Muscle layer of colon (tissue), 2 donors: ENCODE measurements at regions not wholly inside any gene's neighbourhood (a gene's known extent, or its start where the extent isn't known, plus 50 kb on each side); places are given as distances from the start of the nearest gene placed in this dataset.

Experiments
- H3K27ac ChIP-seq: one replicate; pipeline ENCODE4 v1.7.0; 2013; ENCODE audit warnings: low read depth, mild to moderate bottlenecking, low read length, moderate library complexity
- H3K27me3 ChIP-seq, 2 donors: one replicate each; pipeline ENCODE4 v1.7.0; 2013; ENCODE audit warnings: low read length in 2 of 2, mild to moderate bottlenecking in 2 of 2; ENCODE audit not compliant: insufficient read depth in 2 of 2, control insufficient read depth in 1 of 2
- H3K36me3 ChIP-seq: one replicate; pipeline ENCODE4 v1.7.0; 2013; ENCODE audit warnings: mild to moderate bottlenecking, low read length; ENCODE audit not compliant: insufficient read depth
- H3K4me1 ChIP-seq: one replicate; pipeline ENCODE4 v1.7.0; 2013; ENCODE audit warnings: mild to moderate bottlenecking, low read length; ENCODE audit not compliant: insufficient read depth
- H3K4me3 ChIP-seq, 2 donors: one replicate each; pipeline ENCODE4 v1.7.0; 2013; ENCODE audit warnings: low read length in 2 of 2, low read depth in 1 of 2, mild to moderate bottlenecking in 1 of 2, moderate library complexity in 1 of 2
- H3K9ac ChIP-seq: one replicate; pipeline ENCODE4 v1.7.0; 2013; ENCODE audit warnings: low read length
- H3K9me3 ChIP-seq: one replicate; pipeline ENCODE4 v1.7.0; 2013; ENCODE audit warnings: mild to moderate bottlenecking, low read length
- donor health status: abdominal sarcoma.
- donor health status: Adenocarcinoma of cecum.

- no peak overlapping the region for H3K9ac ChIP-seq
Measured at GRCh38 chr5:111937094-111937493, 180.1 kb upstream of the NREP start.

GRCh38 chr5:111935835-111936234, 178.8 kb upstream of the NREP start:
- H3K4me3 ChIP-seq, result no peak overlapping the region

More at GRCh38 chr5:111937094-111937493, 180.1 kb upstream of the NREP start:
- no peaks in the 10 kb centered on the region for H3K27me3 ChIP-seq
- no peak overlapping the region for H3K27ac ChIP-seq
- H3K4me1 ChIP-seq, result peaks cover 10% of the 10 kb centered on the region
- H3K9me3 ChIP-seq, result no peaks in the 10 kb centered on the region
- H3K36me3 ChIP-seq, result no peaks in the 10 kb centered on the region
- H3K4me3 ChIP-seq, result no peak overlapping the region

GRCh38 chr5:111935009-111935408, 178.0 kb upstream of the NREP start:
- no peaks in the 10 kb centered on the region for H3K36me3 ChIP-seq
- peaks cover 16% of the 10 kb centered on the region for H3K4me1 ChIP-seq
- H3K27me3 ChIP-seq, result no peaks in the 10 kb centered on the region
- no peak overlapping the region for H3K4me3 ChIP-seq
- no peak overlapping the region for H3K27ac ChIP-seq
- H3K9me3 ChIP-seq, result no peaks in the 10 kb centered on the region
- no peak overlapping the region for H3K9ac ChIP-seq

More at GRCh38 chr5:111935835-111936234, 178.8 kb upstream of the NREP start:
- H3K9me3 ChIP-seq, result no peaks in the 10 kb centered on the region
- H3K4me1 ChIP-seq, result peaks cover 10% of the 10 kb centered on the region
- H3K36me3 ChIP-seq, result no peaks in the 10 kb centered on the region
- H3K27me3 ChIP-seq, result no peaks in the 10 kb centered on the region
- no peak overlapping the region for H3K27ac ChIP-seq
- H3K9ac ChIP-seq, result no peak overlapping the region

GRCh38 chr5:111934511-111934910, 177.5 kb upstream of the NREP start:
- no peak overlapping the region for H3K9ac ChIP-seq
- no peaks in the 10 kb centered on the region for H3K36me3 ChIP-seq
- H3K27me3 ChIP-seq, result no peaks in the 10 kb centered on the region
- no peaks in the 10 kb centered on the region for H3K9me3 ChIP-seq
- no peak overlapping the region for H3K27ac ChIP-seq
- no peak overlapping the region for H3K4me3 ChIP-seq
- H3K4me1 ChIP-seq, result peaks cover 16% of the 10 kb centered on the region

GRCh38 chr5:111933086-111933485, 176.1 kb upstream of the NREP start:
- Histone ChIP-seq H3K9ac (no peak overlapping the region), H3K4me1 (peaks cover 16% of the 10 kb centered on the region), H3K9me3 (no peaks in the 10 kb centered on the region), H3K27ac (no peak overlapping the region), H3K36me3 (no peaks in the 10 kb centered on the region), H3K4me3 (no peak overlapping the region), H3K27me3 (no peaks in the 10 kb centered on the region)

- H3K36me3 ChIP-seq, result no peaks in the 10 kb centered on the region
- peaks cover 16% of the 10 kb centered on the region for H3K4me1 ChIP-seq
Measured at GRCh38 chr5:111932628-111933027, 175.6 kb upstream of the NREP start.

GRCh38 chr5:111932199-111932598, 175.2 kb upstream of the NREP start:
- H3K4me3 ChIP-seq, result no peak overlapping the region
- H3K36me3 ChIP-seq, result no peaks in the 10 kb centered on the region
- H3K4me1 ChIP-seq, result peaks cover 16% of the 10 kb centered on the region
- H3K9ac ChIP-seq, result no peak overlapping the region
- H3K27ac ChIP-seq, result no peak overlapping the region
- no peaks in the 10 kb centered on the region for H3K27me3 ChIP-seq
- H3K9me3 ChIP-seq, result no peaks in the 10 kb centered on the region

More at GRCh38 chr5:111932628-111933027, 175.6 kb upstream of the NREP start:
- Histone ChIP-seq H3K27ac (no peak overlapping the region), H3K4me3 (no peak overlapping the region), H3K9ac (no peak overlapping the region), H3K9me3 (no peaks in the 10 kb centered on the region), H3K27me3 (no peaks in the 10 kb centered on the region)

GRCh38 chr5:111931655-111932054, 174.7 kb upstream of the NREP start:
- Histone ChIP-seq H3K27ac (no peak overlapping the region), H3K9me3 (no peaks in the 10 kb centered on the region), H3K27me3 (no peaks in the 10 kb centered on the region), H3K4me3 (no peak overlapping the region), H3K4me1 (peaks cover 16% of the 10 kb centered on the region), H3K36me3 (no peaks in the 10 kb centered on the region), H3K9ac (no peak overlapping the region)

GRCh38 chr5:111930905-111931461, 174.0 kb upstream of the NREP start:
- H3K27me3 ChIP-seq, result no peaks in the 10 kb centered on the region
- H3K36me3 ChIP-seq, result no peaks in the 10 kb centered on the region
- no peaks in the 10 kb centered on the region for H3K9me3 ChIP-seq
- H3K9ac ChIP-seq, result no peak overlapping the region
- peaks cover 16% of the 10 kb centered on the region for H3K4me1 ChIP-seq
- no peak overlapping the region for H3K27ac ChIP-seq
- no peak overlapping the region for H3K4me3 ChIP-seq

GRCh38 chr5:111930449-111930848, 173.5 kb upstream of the NREP start:
- Histone ChIP-seq H3K4me3 (no peak overlapping the region), H3K27ac (no peak overlapping the region), H3K9me3 (no peaks in the 10 kb centered on the region), H3K27me3 (no peaks in the 10 kb centered on the region), H3K36me3 (no peaks in the 10 kb centered on the region), H3K4me1 (peaks cover 16% of the 10 kb centered on the region), H3K9ac (no peak overlapping the region)

GRCh38 chr5:111929867-111930266, 172.9 kb upstream of the NREP start:
- H3K4me3 ChIP-seq, result no peak overlapping the region
- H3K9ac ChIP-seq, result no peak overlapping the region
- peaks cover 16% of the 10 kb centered on the region for H3K4me1 ChIP-seq
- no peaks in the 10 kb centered on the region for H3K27me3 ChIP-seq
- no peaks in the 10 kb centered on the region for H3K36me3 ChIP-seq
- no peaks in the 10 kb centered on the region for H3K9me3 ChIP-seq
- no peak overlapping the region for H3K27ac ChIP-seq

- Histone ChIP-seq H3K9me3 (no peaks in the 10 kb centered on the region), H3K27ac (no peak overlapping the region), H3K4me3 (no peak overlapping the region), H3K9ac (no peak overlapping the region), H3K4me1 (peaks cover 16% of the 10 kb centered on the region), H3K27me3 (no peaks in the 10 kb centered on the region), H3K36me3 (no peaks in the 10 kb centered on the region)
Measured at GRCh38 chr5:111929261-111929660, 172.3 kb upstream of the NREP start.
